ENCODE measurements at regions not wholly inside any gene's neighbourhood (a gene's known extent, or its start where the extent isn't known, plus 50 kb on each side); places are given as distances from the start of the nearest gene placed in this dataset.

DNA sequence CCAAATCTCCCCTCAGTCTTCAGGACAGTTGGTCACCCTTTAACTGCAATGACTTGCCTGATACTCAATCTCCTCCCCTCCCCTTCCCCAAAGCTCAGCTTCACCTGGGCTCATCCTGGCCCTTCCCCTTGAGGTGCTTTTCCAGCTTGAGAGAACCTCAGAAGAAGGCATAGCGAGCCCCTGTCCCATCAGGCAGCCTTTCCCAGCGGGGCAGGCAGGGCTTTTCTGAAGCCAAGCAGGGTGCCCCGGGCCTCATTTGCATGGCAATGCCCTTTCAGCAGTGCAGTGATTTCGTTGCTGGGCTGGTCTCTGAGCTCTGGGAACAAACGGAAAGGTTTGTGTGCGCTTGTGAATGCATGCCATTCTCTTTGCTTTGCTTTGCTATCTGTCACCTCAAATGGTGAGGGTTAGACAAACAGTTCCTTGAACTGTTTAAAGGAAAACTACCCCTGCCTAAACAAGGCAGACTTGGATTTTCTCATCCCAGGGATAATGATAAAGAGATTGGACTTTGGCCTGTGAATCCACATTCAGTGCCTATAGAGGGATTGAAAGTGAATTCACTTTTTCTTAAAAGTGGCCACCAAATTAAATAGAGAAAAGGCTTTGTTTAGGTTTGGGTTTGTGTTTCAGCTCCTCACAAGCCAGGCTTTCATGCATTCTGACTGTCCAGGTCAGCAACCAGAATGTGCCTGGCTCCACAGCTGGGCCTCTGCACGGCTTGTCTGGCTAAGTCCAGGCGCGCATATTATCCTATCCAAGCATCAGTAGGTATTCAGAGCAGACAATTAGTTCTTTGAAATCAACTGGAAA lies 165.3 kb downstream of the ZNF608 start:
- TF ChIP-seq, protein P1, sequence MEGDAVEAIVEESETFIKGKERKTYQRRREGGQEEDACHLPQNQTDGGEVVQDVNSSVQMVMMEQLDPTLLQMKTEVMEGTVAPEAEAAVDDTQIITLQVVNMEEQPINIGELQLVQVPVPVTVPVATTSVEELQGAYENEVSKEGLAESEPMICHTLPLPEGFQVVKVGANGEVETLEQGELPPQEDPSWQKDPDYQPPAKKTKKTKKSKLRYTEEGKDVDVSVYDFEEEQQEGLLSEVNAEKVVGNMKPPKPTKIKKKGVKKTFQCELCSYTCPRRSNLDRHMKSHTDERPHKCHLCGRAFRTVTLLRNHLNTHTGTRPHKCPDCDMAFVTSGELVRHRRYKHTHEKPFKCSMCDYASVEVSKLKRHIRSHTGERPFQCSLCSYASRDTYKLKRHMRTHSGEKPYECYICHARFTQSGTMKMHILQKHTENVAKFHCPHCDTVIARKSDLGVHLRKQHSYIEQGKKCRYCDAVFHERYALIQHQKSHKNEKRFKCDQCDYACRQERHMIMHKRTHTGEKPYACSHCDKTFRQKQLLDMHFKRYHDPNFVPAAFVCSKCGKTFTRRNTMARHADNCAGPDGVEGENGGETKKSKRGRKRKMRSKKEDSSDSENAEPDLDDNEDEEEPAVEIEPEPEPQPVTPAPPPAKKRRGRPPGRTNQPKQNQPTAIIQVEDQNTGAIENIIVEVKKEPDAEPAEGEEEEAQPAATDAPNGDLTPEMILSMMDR (IDR thresholded peaks at IDR 0.05) = no peak
- no peak for TF ChIP-seq POLR2A (IDR thresholded peaks at IDR 0.05)
